Panc1 (cell line): ENCODE measurements at regions not wholly inside any gene's neighbourhood (a gene's known extent, or its start where the extent isn't known, plus 50 kb on each side); places are given as distances from the start of the nearest gene placed in this dataset.

ENCODE experiments used
- ATAC-seq: fragments of 200-7000 bp; cut with Tn5 transposase; 2 replicates; pipeline ENCODE4 v1.9.1; 2020; ENCODE audit warnings: mild to moderate bottlenecking, moderate library complexity
- BruUV-seq: library from RNA; stranded (reverse); fragments of 400-500 nt; replicated peaks from 2 replicates; lab custom pipeline; 2021; lab: Mats Ljungman, UMichigan
- CTCF ChIA-PET: fragments of 300-600 bp; sonication (Branson Sonifier 250); formaldehyde crosslinking; loops from one replicate; lab custom pipeline; 2022; ENCODE audit warnings: antibody characterized with exemption; lab: Charles Lee
- POLR2A ChIA-PET: fragments of 300-600 bp; sonication (Branson Sonifier 250); formaldehyde crosslinking; loops from one replicate; lab custom pipeline; 2022; ENCODE audit warnings: antibody characterized with exemption; lab: Charles Lee
- DNase-seq: peaks from one replicate; pipeline ENCODE4 v3.0.0-alpha.2; 2010; ENCODE audit warnings: low read depth, low spot score
- H3K27ac ChIP-seq: 2 replicates; pipeline ENCODE4 v1.5.1; 2011; ENCODE audit warnings: mild to moderate bottlenecking, low read length, inconsistent platforms
- H3K27me3 ChIP-seq: fragments of 200-500 bp; sonication (Bioruptor generic); 2 replicates; pipeline ENCODE4 v1.6.0; 2014; ENCODE audit warnings: low read length, inconsistent platforms; ENCODE audit not compliant: control insufficient read depth, insufficient read depth
- H3K36me3 ChIP-seq: fragments of 200-500 bp; sonication (Bioruptor generic); 2 replicates; pipeline ENCODE4 v1.5.1; 2014; ENCODE audit warnings: inconsistent platforms, mild to moderate bottlenecking, low read length, moderate library complexity; ENCODE audit not compliant: control insufficient read depth, insufficient read depth
- H3K4me1 ChIP-seq: 2 replicates; pipeline ENCODE4 v1.5.1; 2011; ENCODE audit warnings: inconsistent platforms, mild to moderate bottlenecking, low read length, moderate library complexity; ENCODE audit not compliant: control insufficient read depth, insufficient read depth
- H3K4me3 ChIP-seq, 2 experiments: 2 replicates each; pipeline ENCODE4 v1.5.1; 2011 to 2012; ENCODE audit warnings: low read depth in 2 of 2, low read length in 2 of 2, mild to moderate bottlenecking in 2 of 2, inconsistent platforms in 1 of 2, moderate library complexity in 1 of 2
- H3K9me3 ChIP-seq: fragments of 200-500 bp; sonication (Bioruptor generic); 2 replicates; pipeline ENCODE4 v1.5.1; 2014; ENCODE audit warnings: low read depth, mild to moderate bottlenecking, inconsistent platforms, low read length, moderate library complexity; ENCODE audit not compliant: control insufficient read depth, insufficient read depth
- POLR2AphosphoS5 ChIP-seq: IDR thresholded peaks from 2 replicates; pipeline ENCODE4 v1.6.1; 2012; ENCODE audit warnings: mild to moderate bottlenecking, low read depth, low read length, moderate library complexity
- SIN3A ChIP-seq: IDR thresholded peaks from 2 replicates; pipeline ENCODE4 v1.6.1; 2012; ENCODE audit warnings: low read depth, mild to moderate bottlenecking, low read length, moderate library complexity, borderline replicate concordance; ENCODE audit not compliant: insufficient read depth
- TCF7L2 ChIP-seq: IDR thresholded peaks from 2 replicates; pipeline ENCODE4 v1.6.1; 2011; ENCODE audit warnings: mild to moderate bottlenecking, low read depth, low read length, inconsistent platforms
- in situ Hi-C: cut with HindIII; loops from 2 replicates; pipeline ENCODE4 v1.10.0; 2016; ENCODE audit warnings: low sequenced_read_pairs, low pct_unique_long_range_greater_than_20kb
- intact Hi-C: fragments of 100-400 bp; cut with micrococcal nuclease; formaldehyde crosslinking; loops from one replicate; pipeline ENCODE4 v1.10.0; 2022; ENCODE audit not compliant: unreplicated experiment
- TF ChIP-seq, protein P1 (sequence below): fragments of 450-650 bp; IDR thresholded peaks from 2 replicates; pipeline ENCODE4 v1.5.1; 2017; ENCODE audit warnings: mild to moderate bottlenecking
- TF ChIP-seq, protein P2 (sequence below), 2 experiments: IDR thresholded peaks; 2 replicates each; pipeline ENCODE4 v1.6.1; 2011 to 2012; ENCODE audit warnings: low read depth in 2 of 2, control low read depth in 1 of 2, low read length in 1 of 2, mild to moderate bottlenecking in 1 of 2, moderate library complexity in 1 of 2; ENCODE audit not compliant: insufficient read depth in 1 of 2

DNA sequence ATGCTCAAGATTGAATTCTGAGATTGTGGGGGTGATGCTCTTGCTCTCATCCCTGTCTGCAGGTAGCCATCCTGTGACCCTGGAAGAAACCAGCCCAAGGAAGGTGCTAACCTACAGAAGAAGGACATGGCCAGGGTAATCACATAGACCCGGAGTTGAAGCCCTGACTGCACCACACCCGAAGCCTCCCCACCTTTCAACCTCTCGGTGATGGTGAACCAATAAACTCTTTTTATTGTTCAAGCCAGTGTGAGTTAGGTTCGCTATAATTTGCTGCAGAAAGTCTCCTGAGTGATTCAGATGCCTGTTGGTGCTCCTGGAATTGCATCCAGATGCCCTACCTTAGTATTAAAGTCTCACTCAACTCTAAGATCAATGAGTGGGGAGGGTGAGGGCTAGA lies 163.6 kb downstream of the PLPP3 start:
- DNase-seq (no peak), ATAC-seq (no peak)
- Histone ChIP-seq H3K4me3 (no peak overlapping the region), H3K27ac (no peak overlapping the region), H3K4me1 (peaks cover 12% of the 10 kb centered on the region), H3K9me3 (no peaks in the 10 kb centered on the region), H3K36me3 (no peaks in the 10 kb centered on the region), H3K27me3 (no peaks in the 10 kb centered on the region; the same call in 1 of the 2 replicates)
- ChIA-PET POLR2A (no interaction called here), CTCF (no interaction called here)
- intact Hi-C loops (loop anchor here (10.0 kb wide), 1 partner anchor 159 kb away; the partner anchor contains the start of gene PLPP3), in situ Hi-C loops (no loop called here)
- TF ChIP-seq POLR2AphosphoS5 (no peak), TCF7L2 (no peak)
- TF ChIP-seq, protein P1, sequence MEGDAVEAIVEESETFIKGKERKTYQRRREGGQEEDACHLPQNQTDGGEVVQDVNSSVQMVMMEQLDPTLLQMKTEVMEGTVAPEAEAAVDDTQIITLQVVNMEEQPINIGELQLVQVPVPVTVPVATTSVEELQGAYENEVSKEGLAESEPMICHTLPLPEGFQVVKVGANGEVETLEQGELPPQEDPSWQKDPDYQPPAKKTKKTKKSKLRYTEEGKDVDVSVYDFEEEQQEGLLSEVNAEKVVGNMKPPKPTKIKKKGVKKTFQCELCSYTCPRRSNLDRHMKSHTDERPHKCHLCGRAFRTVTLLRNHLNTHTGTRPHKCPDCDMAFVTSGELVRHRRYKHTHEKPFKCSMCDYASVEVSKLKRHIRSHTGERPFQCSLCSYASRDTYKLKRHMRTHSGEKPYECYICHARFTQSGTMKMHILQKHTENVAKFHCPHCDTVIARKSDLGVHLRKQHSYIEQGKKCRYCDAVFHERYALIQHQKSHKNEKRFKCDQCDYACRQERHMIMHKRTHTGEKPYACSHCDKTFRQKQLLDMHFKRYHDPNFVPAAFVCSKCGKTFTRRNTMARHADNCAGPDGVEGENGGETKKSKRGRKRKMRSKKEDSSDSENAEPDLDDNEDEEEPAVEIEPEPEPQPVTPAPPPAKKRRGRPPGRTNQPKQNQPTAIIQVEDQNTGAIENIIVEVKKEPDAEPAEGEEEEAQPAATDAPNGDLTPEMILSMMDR = no peak
- BruUV-seq = no TSS peak

DNA sequence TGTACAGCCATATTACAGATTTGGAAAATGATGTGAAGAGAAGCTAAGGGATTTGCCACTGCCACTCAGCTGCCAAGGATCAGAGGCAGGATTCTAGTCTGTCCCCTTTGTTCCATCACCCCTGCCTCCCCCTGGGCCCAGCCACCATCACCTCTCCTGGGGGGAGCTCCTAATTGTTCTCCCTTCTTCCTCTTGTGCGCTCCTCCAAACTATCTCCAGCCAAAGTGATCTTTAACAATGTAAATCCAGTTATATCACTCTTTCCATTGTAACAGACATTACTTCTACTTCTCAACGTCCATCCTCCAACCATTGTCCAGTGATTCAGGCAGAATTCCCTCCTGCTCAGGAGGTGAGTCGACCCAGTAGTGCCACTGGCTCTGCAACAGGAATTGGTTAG lies 164.1 kb downstream of the PLPP3 start:
- H3K4me1 ChIP-seq = peaks cover 12% of the 10 kb centered on the region

DNA sequence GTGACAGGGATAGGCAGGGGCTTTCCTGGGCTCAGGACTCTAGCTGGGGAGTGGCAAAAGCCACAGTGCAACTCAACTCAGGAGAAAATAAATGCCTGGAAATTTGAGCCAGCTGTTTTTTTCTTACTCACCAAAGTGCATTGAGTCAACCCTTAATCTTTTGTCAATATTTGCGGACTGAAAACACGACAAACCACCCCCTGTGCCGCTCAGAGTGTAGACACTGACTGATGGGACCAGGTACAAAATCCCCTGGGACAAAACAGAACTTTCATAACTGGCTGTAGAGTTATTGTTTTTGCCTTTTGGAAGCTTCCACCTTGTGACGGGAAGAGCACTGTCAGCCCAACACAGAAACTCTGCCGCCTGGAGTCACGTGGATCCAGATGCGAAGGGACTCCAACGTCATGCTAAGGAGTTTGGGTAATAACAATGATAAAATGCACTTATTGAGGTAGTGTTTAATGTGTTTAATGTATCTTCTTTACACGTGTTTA lies 164.6 kb downstream of the PLPP3 start:
- ChIA-PET CTCF (interaction anchor here (0.8 kb wide), 1 partner anchor 1130 kb away, joined by 3 read pairs; no protein-coding TSS in a partner anchor), POLR2A (no interaction called here)
- Histone ChIP-seq H3K4me3 (no peak overlapping the region), H3K27me3 (no peaks in the 10 kb centered on the region; the same call in 1 of the 2 replicates), H3K27ac (no peak overlapping the region), H3K4me1 (peaks cover 12% of the 10 kb centered on the region), H3K9me3 (no peaks in the 10 kb centered on the region), H3K36me3 (no peaks in the 10 kb centered on the region)
- no TSS peak for BruUV-seq
- TF ChIP-seq SIN3A = no peak
- DNase-seq (no peak), ATAC-seq (peak; percentile 27; the same call in 1 of the 2 replicates)
- intact Hi-C loops (loop anchor here (10.0 kb wide), 1 partner anchor 160 kb away; the partner anchor contains the start of gene PLPP3), in situ Hi-C loops (no loop called here)

More for the DNA sequence above, 164.1 kb downstream of the PLPP3 start:
- no peak overlapping the region for H3K27ac ChIP-seq
- H3K4me3 ChIP-seq = no peak overlapping the region
- DNase-seq (no peak), ATAC-seq (no peak)
- in situ Hi-C loops (no loop called here), intact Hi-C loops (loop anchor here (10.0 kb wide), 1 partner anchor 160 kb away; the partner anchor contains the start of gene PLPP3)
- TF ChIP-seq POLR2AphosphoS5 (no peak), TCF7L2 (no peak)
- TF ChIP-seq, protein P2, sequence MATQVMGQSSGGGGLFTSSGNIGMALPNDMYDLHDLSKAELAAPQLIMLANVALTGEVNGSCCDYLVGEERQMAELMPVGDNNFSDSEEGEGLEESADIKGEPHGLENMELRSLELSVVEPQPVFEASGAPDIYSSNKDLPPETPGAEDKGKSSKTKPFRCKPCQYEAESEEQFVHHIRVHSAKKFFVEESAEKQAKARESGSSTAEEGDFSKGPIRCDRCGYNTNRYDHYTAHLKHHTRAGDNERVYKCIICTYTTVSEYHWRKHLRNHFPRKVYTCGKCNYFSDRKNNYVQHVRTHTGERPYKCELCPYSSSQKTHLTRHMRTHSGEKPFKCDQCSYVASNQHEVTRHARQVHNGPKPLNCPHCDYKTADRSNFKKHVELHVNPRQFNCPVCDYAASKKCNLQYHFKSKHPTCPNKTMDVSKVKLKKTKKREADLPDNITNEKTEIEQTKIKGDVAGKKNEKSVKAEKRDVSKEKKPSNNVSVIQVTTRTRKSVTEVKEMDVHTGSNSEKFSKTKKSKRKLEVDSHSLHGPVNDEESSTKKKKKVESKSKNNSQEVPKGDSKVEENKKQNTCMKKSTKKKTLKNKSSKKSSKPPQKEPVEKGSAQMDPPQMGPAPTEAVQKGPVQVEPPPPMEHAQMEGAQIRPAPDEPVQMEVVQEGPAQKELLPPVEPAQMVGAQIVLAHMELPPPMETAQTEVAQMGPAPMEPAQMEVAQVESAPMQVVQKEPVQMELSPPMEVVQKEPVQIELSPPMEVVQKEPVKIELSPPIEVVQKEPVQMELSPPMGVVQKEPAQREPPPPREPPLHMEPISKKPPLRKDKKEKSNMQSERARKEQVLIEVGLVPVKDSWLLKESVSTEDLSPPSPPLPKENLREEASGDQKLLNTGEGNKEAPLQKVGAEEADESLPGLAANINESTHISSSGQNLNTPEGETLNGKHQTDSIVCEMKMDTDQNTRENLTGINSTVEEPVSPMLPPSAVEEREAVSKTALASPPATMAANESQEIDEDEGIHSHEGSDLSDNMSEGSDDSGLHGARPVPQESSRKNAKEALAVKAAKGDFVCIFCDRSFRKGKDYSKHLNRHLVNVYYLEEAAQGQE (IDR thresholded peaks at IDR 0.05; ENCODE audit: insufficient read depth in 1 of 2, low read depth in 2 of 2, low read length in 1 of 2) = no peak
- ChIA-PET POLR2A (no interaction called here), CTCF (interaction anchor here (0.8 kb wide), 1 partner anchor 1131 kb away, joined by 3 read pairs; no protein-coding TSS in a partner anchor)
- no peaks in the 10 kb centered on the region for H3K36me3 ChIP-seq
- BruUV-seq = no TSS peak
- H3K9me3 ChIP-seq = no peaks in the 10 kb centered on the region
- no peaks in the 10 kb centered on the region; the same call in 1 of the 2 replicates for H3K27me3 ChIP-seq
